ENCODE measurements at regions not wholly inside any gene's neighbourhood (a gene's known extent, or its start where the extent isn't known, plus 50 kb on each side); places are given as distances from the start of the nearest gene placed in this dataset.

DNA sequence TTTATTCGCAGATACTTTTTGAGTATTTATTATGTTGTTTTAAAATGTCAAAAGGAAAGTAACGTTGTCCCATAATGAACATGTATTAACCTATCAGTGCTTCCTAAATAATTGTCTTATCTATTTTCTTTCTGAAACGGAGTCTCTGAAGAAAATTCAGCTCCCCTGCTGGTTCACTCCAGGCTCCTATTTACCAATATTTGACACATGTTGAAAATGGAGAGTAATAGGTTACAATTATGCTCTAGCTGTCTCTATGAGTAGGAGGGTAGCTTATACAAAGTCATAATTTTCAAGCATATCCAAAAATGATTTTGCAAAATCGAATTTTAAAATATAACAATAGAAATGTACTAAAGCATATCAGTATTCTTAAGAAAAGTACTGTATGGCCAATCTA is 844.1 kb downstream of the CDH18 start:
- no peak overlapping the region for H2BK120ac ChIP-seq (replicated peaks; ENCODE audit: low read depth, low read length)
- no peaks in the 10 kb centered on the region for H3K4me1 ChIP-seq (replicated peaks in 1 of 4; ENCODE audit: control insufficient read depth in 3 of 4, insufficient read depth in 4 of 4, low read length in 3 of 4)
- DNase-seq (ENCODE audit: low read depth in 1 of 2, low spot score in 2 of 2) (no peak), FAIRE-seq (no peak)
- no peak overlapping the region for H2BK5ac ChIP-seq (ENCODE audit: low read depth, low read length)
- H3K18ac ChIP-seq (ENCODE audit: extremely low read depth, low read length), result no peak overlapping the region
- no peaks in the 10 kb centered on the region for H3K9me3 ChIP-seq (ENCODE audit: insufficient read depth in 2 of 2, low read depth in 1 of 2, low read length in 1 of 2)
- H3K23ac ChIP-seq (ENCODE audit: insufficient read length), result no peak overlapping the region
- H2BK12ac ChIP-seq (ENCODE audit: low read depth, low read length), result no peak overlapping the region
- no peaks in the 10 kb centered on the region for H3K79me1 ChIP-seq (ENCODE audit: low read depth, low read length)
- CTCF ChIA-PET (ENCODE audit: partially characterized antibody), result no interaction called here
- H3K36me3 ChIP-seq (ENCODE audit: control insufficient read depth in 2 of 4, insufficient read depth in 4 of 4, low read length in 3 of 4), result no peaks in the 10 kb centered on the region
- no peak overlapping the region for H3K9ac ChIP-seq (replicated peaks in 1 of 4; ENCODE audit: extremely low read depth in 1 of 4, low read depth in 3 of 4, low read length in 3 of 4)
- no peak overlapping the region for H2AK5ac ChIP-seq (ENCODE audit: low read depth, low read length)
- H2AFZ ChIP-seq (ENCODE audit: low read length), result no peak overlapping the region
- H3K14ac ChIP-seq (ENCODE audit: insufficient read length), result no peak overlapping the region
- no peaks in the 10 kb centered on the region for H3K79me2 ChIP-seq (ENCODE audit: control insufficient read depth in 1 of 2, insufficient read depth in 2 of 2, low read length in 2 of 2)
- TF ChIP-seq TAF1 (IDR thresholded peaks at IDR 0.05; ENCODE audit: low read depth, low read length), result no peak
- no peak for TF ChIP-seq GABPA (IDR thresholded peaks at IDR 0.05; ENCODE audit: borderline replicate concordance, insufficient read depth, low read length)
- TF ChIP-seq, protein P1, sequence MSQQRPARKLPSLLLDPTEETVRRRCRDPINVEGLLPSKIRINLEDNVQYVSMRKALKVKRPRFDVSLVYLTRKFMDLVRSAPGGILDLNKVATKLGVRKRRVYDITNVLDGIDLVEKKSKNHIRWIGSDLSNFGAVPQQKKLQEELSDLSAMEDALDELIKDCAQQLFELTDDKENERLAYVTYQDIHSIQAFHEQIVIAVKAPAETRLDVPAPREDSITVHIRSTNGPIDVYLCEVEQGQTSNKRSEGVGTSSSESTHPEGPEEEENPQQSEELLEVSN (IDR thresholded peaks at IDR 0.05), result no peak
- TF ChIP-seq KDM5A (IDR thresholded peaks at IDR 0.05; ENCODE audit: low read length), result no peak
- no peak for TF ChIP-seq EGR1 (IDR thresholded peaks at IDR 0.05; ENCODE audit: borderline replicate concordance, low read depth, low read length)
- H3K27me3 ChIP-seq (replicated peaks in 1 of 4; ENCODE audit: control insufficient read depth in 3 of 4, extremely low read depth in 1 of 4, insufficient read depth in 3 of 4, low read length in 3 of 4), result no peaks in the 10 kb centered on the region
- H4K20me1 ChIP-seq (replicated peaks in 1 of 2; ENCODE audit: control insufficient read depth in 1 of 2, insufficient read depth in 2 of 2, low read length in 2 of 2), result no peaks in the 10 kb centered on the region
- POLR2A ChIA-PET (ENCODE audit: partially characterized antibody), result no interaction called here
- H2BK20ac ChIP-seq (ENCODE audit: low read length), result no peak overlapping the region
- H3K23me2 ChIP-seq (ENCODE audit: low read depth, low read length), result no peaks in the 10 kb centered on the region
- no peak overlapping the region for H3K27ac ChIP-seq (ENCODE audit: low read depth, low read length)
- no peak overlapping the region for H2BK15ac ChIP-seq (ENCODE audit: low read length)
- H3K4ac ChIP-seq (replicated peaks; ENCODE audit: insufficient read length, low read depth, low read length), result no peak overlapping the region
- WGBS, 2 experiments (ENCODE audit: extremely low coverage in 1 of 2, insufficient coverage in 1 of 2, insufficient read length in 1 of 2, insufficient replicate concordance in 2 of 2, low coverage in 1 of 2, low lambda C conversion rate in 2 of 2, missing lambda C conversion rate in 1 of 2), result 94% methylated on average over 4 of the region's 4 CpGs; no CpG with 5 or more reads in 1 of the 2 experiments
- no peak overlapping the region for H3K56ac ChIP-seq (replicated peaks; ENCODE audit: insufficient read length, low read depth, low read length)
- no peak overlapping the region for H4K91ac ChIP-seq (replicated peaks; ENCODE audit: insufficient read length, low read length)
- no peak overlapping the region for H4K8ac ChIP-seq (ENCODE audit: extremely low read depth, insufficient read depth, low read length)
- no peak overlapping the region for H3K4me3 ChIP-seq (ENCODE audit: extremely low read depth in 1 of 4, insufficient read depth in 2 of 4, low read depth in 3 of 4, low read length in 4 of 4)
- H3K4me2 ChIP-seq (ENCODE audit: insufficient read depth in 1 of 2, low read depth in 2 of 2, low read length in 2 of 2), result no peak overlapping the region
- H4K5ac ChIP-seq (ENCODE audit: insufficient read length, low read depth, low read length), result no peak overlapping the region

Data from H1 (cell line).